HG02642 (cell line): ENCODE measurements at regions not wholly inside any gene's neighbourhood (a gene's known extent, or its start where the extent isn't known, plus 50 kb on each side); places are given as distances from the start of the nearest gene placed in this dataset.
A peak's percentile ranks its signal among the peaks of the same experiment; 100 is the strongest.

Experiments used
- ATAC-seq: cut with Tn5 transposase; IDR thresholded peaks from one replicate; pipeline ENCODE4 v1.9.1; 2021; ENCODE audit warnings: mild to moderate bottlenecking; ENCODE audit not compliant: unreplicated experiment, poor library complexity

- no peak for ATAC-seq
Observed at GRCh38 chr3:182716114-182716688, 77.1 kb upstream of the ATP11B start.

- peak; percentile 86 for ATAC-seq
Observed at GRCh38 chr3:182717216-182717615, 76.1 kb upstream of the ATP11B start.

GRCh38 chr3:182722907-182723306 lies 70.4 kb upstream of the ATP11B start:
- no peak for ATAC-seq

GRCh38 chr3:182723596-182723995 lies 69.7 kb upstream of the ATP11B start:
- no peak for ATAC-seq

GRCh38 chr3:182725372-182726251 lies 67.7 kb upstream of the ATP11B start:
- no peak for ATAC-seq

GRCh38 chr3:182726258-182727142 lies 66.8 kb upstream of the ATP11B start:
- ATAC-seq: no peak

- no peak for ATAC-seq
Observed at GRCh38 chr3:182728238-182728637, 65.1 kb upstream of the ATP11B start.

GRCh38 chr3:182729903-182730674 lies 63.2 kb upstream of the ATP11B start:
- ATAC-seq: peak; percentile 77

GRCh38 chr3:182730675-182731042 lies 62.6 kb upstream of the ATP11B start:
- peak; percentile 9 for ATAC-seq

- no peak for ATAC-seq
Observed at GRCh38 chr3:182731764-182732163, 61.5 kb upstream of the ATP11B start.

GRCh38 chr3:182732232-182733015 lies 60.9 kb upstream of the ATP11B start:
- no peak for ATAC-seq

- ATAC-seq: no peak
Observed at GRCh38 chr3:182735672-182736071, 57.6 kb upstream of the ATP11B start.

GRCh38 chr3:182737825-182738224 lies 55.5 kb upstream of the ATP11B start:
- ATAC-seq: no peak

- no peak for ATAC-seq
Observed at GRCh38 chr3:182738583-182739411, 54.5 kb upstream of the ATP11B start.

GRCh38 chr3:182739619-182740018 lies 53.7 kb upstream of the ATP11B start:
- ATAC-seq: no peak

- no peak for ATAC-seq
Observed at GRCh38 chr3:182740710-182741109, 52.6 kb upstream of the ATP11B start.

- ATAC-seq: no peak
Observed at GRCh38 chr3:182741214-182741613, 52.1 kb upstream of the ATP11B start.
